ENCODE measurements at regions not wholly inside any gene's neighbourhood (a gene's known extent, or its start where the extent isn't known, plus 50 kb on each side); places are given as distances from the start of the nearest gene placed in this dataset.

DNA sequence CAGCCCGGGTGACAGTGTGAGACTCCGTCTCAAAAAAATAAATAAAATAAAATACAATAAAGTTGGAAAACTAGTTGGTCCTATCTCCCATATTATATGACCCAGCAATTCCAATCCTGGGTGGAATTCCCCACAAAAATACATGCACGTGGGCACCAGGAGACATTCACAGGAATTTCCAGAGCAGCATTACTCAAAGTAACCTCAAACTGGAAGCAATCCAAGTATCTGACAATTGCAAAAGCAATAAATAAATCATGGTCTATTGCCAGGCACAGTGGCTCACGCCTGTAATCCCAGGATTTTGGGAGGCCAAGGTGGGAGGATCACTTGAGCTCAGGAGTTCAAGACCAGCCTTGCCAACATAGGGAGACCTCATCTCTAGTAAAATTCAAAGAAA is 101.2 kb upstream of the MAP4K4 start:
- TF ChIP-seq, protein P1, sequence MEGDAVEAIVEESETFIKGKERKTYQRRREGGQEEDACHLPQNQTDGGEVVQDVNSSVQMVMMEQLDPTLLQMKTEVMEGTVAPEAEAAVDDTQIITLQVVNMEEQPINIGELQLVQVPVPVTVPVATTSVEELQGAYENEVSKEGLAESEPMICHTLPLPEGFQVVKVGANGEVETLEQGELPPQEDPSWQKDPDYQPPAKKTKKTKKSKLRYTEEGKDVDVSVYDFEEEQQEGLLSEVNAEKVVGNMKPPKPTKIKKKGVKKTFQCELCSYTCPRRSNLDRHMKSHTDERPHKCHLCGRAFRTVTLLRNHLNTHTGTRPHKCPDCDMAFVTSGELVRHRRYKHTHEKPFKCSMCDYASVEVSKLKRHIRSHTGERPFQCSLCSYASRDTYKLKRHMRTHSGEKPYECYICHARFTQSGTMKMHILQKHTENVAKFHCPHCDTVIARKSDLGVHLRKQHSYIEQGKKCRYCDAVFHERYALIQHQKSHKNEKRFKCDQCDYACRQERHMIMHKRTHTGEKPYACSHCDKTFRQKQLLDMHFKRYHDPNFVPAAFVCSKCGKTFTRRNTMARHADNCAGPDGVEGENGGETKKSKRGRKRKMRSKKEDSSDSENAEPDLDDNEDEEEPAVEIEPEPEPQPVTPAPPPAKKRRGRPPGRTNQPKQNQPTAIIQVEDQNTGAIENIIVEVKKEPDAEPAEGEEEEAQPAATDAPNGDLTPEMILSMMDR (IDR thresholded peaks at IDR 0.05; ENCODE audit: poor library complexity): no peak
- TF ChIP-seq EZH2 (IDR thresholded peaks at IDR 0.05; ENCODE audit: borderline replicate concordance): no peak
